SU-DHL-6 (cell line): ENCODE measurements at regions not wholly inside any gene's neighbourhood (a gene's known extent, or its start where the extent isn't known, plus 50 kb on each side); places are given as distances from the start of the nearest gene placed in this dataset.

Experiments
- H2AFZ ChIP-seq: fragments of 200-600 bp; sonication (generic); 2 replicates; pipeline ENCODE4 v1.6.1; 2014; ENCODE audit warnings: low read depth, mild to moderate bottlenecking, moderate library complexity, mixed read lengths, antibody characterized with exemption, low read length; ENCODE audit not compliant: severe bottlenecking
- H3F3A ChIP-seq: fragments of 200-600 bp; shearing (Covaris generic); 2 replicates; pipeline ENCODE4 v1.6.0; 2016; ENCODE audit warnings: antibody characterized with exemption, mild to moderate bottlenecking; ENCODE audit not compliant: insufficient read depth
- H3K27ac ChIP-seq: fragments of 200-600 bp; sonication (generic); 2 replicates; pipeline ENCODE4 v1.5.1; 2016; ENCODE audit warnings: low read depth, mild to moderate bottlenecking, low read length, moderate library complexity, mixed read lengths
- H3K27me3 ChIP-seq: fragments of 200-600 bp; sonication (generic), shearing (Covaris generic); 2 replicates; pipeline ENCODE4 v1.6.0; 2014; ENCODE audit warnings: mild to moderate bottlenecking, low read length
- H3K36me3 ChIP-seq: fragments of 200-600 bp; sonication (generic); 2 replicates; pipeline ENCODE4 v1.6.1; 2014; ENCODE audit warnings: mild to moderate bottlenecking, low read length, mixed read lengths
- H3K4me2 ChIP-seq: fragments of 300-600, 200-600 bp; shearing (Covaris generic), sonication (generic); 2 replicates; pipeline ENCODE4 v1.6.0; 2014; ENCODE audit warnings: low read length, low read depth, mild to moderate bottlenecking; ENCODE audit not compliant: poor library complexity, severe bottlenecking
- H3K4me3 ChIP-seq: fragments of 200-600 bp; sonication (generic); 2 replicates; pipeline ENCODE4 v1.5.1; 2014; ENCODE audit warnings: antibody characterized with exemption, low read length, mild to moderate bottlenecking, mixed read lengths; ENCODE audit not compliant: insufficient read depth, poor library complexity, severe bottlenecking
- H3K79me2 ChIP-seq: fragments of 200-600 bp; sonication (generic); 2 replicates; pipeline ENCODE4 v1.6.1; 2014; ENCODE audit warnings: mild to moderate bottlenecking, low read length, moderate library complexity; ENCODE audit not compliant: insufficient read depth
- H3K9ac ChIP-seq: fragments of 200-600 bp; sonication (generic); 2 replicates; pipeline ENCODE4 v1.7.0; 2014; ENCODE audit warnings: mild to moderate bottlenecking, low read length
- H3K9me2 ChIP-seq: fragments of 200-600 bp; sonication (generic); replicated peaks from 2 replicates; pipeline ENCODE4 v1.6.1; 2014; ENCODE audit warnings: low read length; ENCODE audit not compliant: insufficient read depth
- H3K9me3 ChIP-seq: fragments of 200-600 bp; sonication (generic); 2 replicates; pipeline ENCODE4 v1.6.1; 2014; ENCODE audit warnings: low read length, mixed read lengths; ENCODE audit not compliant: insufficient read depth
- H4K20me1 ChIP-seq: fragments of 200-600 bp; sonication (generic); 2 replicates; pipeline ENCODE4 v1.6.1; 2014; ENCODE audit warnings: low read depth, mild to moderate bottlenecking, antibody characterized with exemption, low read length, moderate library complexity, mixed read lengths
- CTCF ChIP-seq: fragments of 200-600 bp; sonication (generic); IDR thresholded peaks from one replicate; pipeline ENCODE4 v1.5.1; 2017; ENCODE audit warnings: antibody characterized with exemption, mild to moderate bottlenecking, low read length, moderate library complexity; ENCODE audit not compliant: insufficient read depth, poor library complexity, severe bottlenecking
- EZH2phosphoT487 ChIP-seq: fragments of 200-600 bp; sonication (generic), shearing (Covaris generic); conservative IDR thresholded peaks from 2 replicates; pipeline ENCODE4 v1.6.1; 2018; ENCODE audit warnings: mild to moderate bottlenecking, antibody characterized with exemption, low read length, moderate library complexity, mixed read lengths

- Histone ChIP-seq H3K27ac (no peak overlapping the region), H3K4me2 (no peak overlapping the region), H4K20me1 (no peaks in the 10 kb centered on the region), H3K27me3 (no peaks in the 10 kb centered on the region), H3K9me2 (no peaks in the 10 kb centered on the region), H3K9me3 (no peaks in the 10 kb centered on the region), H3K4me3 (no peak overlapping the region), H3K36me3 (no peaks in the 10 kb centered on the region), H3K9ac (no peak overlapping the region), H3F3A (no peaks in the 10 kb centered on the region), H2AFZ (no peak overlapping the region), H3K79me2 (no peaks in the 10 kb centered on the region)
- TF ChIP-seq CTCF (no peak), EZH2phosphoT487 (no peak)
Measured at GRCh38 chr12:97134495-97134894, 227.4 kb downstream of the NEDD1 start.

- Histone ChIP-seq H3K79me2 (no peaks in the 10 kb centered on the region), H3K4me2 (no peak overlapping the region), H3K27me3 (no peaks in the 10 kb centered on the region), H3K27ac (no peak overlapping the region), H2AFZ (no peak overlapping the region), H3F3A (no peaks in the 10 kb centered on the region), H3K9me3 (no peaks in the 10 kb centered on the region), H3K4me3 (no peak overlapping the region), H3K9ac (no peak overlapping the region), H4K20me1 (no peaks in the 10 kb centered on the region), H3K9me2 (no peaks in the 10 kb centered on the region), H3K36me3 (no peaks in the 10 kb centered on the region)
- TF ChIP-seq CTCF (no peak), EZH2phosphoT487 (no peak)
Measured at GRCh38 chr12:97140355-97140754, 233.3 kb downstream of the NEDD1 start.

GRCh38 chr12:97142737-97143410 lies 235.8 kb downstream of the NEDD1 start:
- H3K27me3 ChIP-seq, result no peaks in the 10 kb centered on the region
- no peaks in the 10 kb centered on the region for H3K79me2 ChIP-seq
- H3K9me3 ChIP-seq, result no peaks in the 10 kb centered on the region
- TF ChIP-seq EZH2phosphoT487 (no peak), CTCF (no peak)
- H3K4me2 ChIP-seq, result no peak overlapping the region
- no peaks in the 10 kb centered on the region for H3F3A ChIP-seq
- H3K4me3 ChIP-seq, result no peak overlapping the region
- no peak overlapping the region for H2AFZ ChIP-seq
- H3K27ac ChIP-seq, result no peak overlapping the region
- H3K36me3 ChIP-seq, result no peaks in the 10 kb centered on the region
- no peaks in the 10 kb centered on the region for H4K20me1 ChIP-seq
- no peaks in the 10 kb centered on the region for H3K9me2 ChIP-seq
- no peak overlapping the region for H3K9ac ChIP-seq
